ENCODE measurements at regions not wholly inside any gene's neighbourhood (a gene's known extent, or its start where the extent isn't known, plus 50 kb on each side); places are given as distances from the start of the nearest gene placed in this dataset.
A peak's percentile ranks its signal among the peaks of the same experiment; 100 is the strongest.
"Not testable (repeated sequence)": the region's sequence is repeated elsewhere in the genome, so short reads cannot be mapped to it uniquely, and the experiment has no call there.

- DNase-seq, result no peak
These were observed 92.4 kb upstream of the TGM3 start for GRCh38 chr20:2203436-2203835.

DNA sequence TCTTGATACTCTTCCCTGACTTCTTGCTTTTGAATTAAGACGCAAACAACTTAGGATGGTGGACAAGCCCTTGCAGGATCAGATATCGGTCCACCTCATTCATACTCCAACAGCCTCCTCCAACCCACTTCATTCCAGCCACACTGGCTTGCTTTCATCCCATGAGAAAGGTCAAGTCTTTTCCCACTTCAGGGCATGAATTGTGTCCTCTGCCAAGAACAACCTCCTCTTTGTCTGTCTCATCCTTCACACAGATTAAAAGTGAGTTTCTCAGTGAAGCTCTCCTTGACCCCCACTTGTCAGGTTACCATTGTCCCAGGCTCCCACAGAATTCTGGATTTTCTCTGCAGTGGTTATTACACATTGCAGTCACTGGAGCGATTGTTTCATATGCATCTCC is 91.8 kb upstream of the TGM3 start:
- no peak for DNase-seq

DNA sequence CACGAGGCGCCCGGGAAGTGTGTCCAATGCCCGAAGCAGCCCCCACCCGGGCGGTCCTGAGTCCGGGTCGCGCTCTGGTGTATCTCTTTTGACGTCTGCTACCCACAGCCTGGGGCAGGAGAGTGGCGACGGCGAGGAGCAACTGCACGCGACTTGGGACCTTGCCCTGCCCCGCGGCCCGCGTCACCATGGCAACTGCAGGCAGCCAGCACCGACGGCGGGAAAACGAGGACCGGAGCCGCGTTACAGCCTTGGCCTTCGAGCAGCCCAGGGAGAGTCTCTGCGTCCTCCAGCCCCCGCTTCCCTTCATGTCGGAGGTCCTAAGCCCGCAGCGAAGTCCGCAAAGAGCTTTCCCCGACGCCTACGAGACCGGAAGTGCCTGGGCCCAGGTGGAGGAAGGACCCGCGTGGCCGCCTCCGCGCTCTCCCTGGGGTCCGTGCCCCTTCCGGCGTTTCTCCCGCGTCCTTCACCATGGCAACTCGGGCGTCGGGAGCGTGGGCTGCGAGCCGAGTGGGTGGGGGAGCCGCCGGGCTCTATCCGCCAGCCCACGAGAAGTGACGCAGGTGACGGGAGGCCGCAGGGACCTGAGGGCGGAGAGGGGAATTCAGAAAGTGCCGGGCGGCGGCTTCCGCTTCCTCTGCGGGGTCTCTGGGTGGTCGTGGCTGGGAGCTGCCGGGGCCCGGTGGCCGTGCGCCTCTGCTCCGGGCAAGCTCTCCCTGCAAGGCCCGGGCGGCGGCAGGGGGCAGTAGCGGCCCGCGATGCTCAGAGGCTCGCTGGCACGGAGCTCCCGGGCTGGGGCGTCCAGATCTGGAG is 88.6 kb upstream of the TGM3 start:
- DNase-seq, result peak; percentile 75

- DNase-seq, result no peak
These were observed 88.1 kb upstream of the TGM3 start for GRCh38 chr20:2207770-2208097.

GRCh38 chr20:2208897-2209296 is 86.9 kb upstream of the TGM3 start:
- DNase-seq, result no peak

DNA sequence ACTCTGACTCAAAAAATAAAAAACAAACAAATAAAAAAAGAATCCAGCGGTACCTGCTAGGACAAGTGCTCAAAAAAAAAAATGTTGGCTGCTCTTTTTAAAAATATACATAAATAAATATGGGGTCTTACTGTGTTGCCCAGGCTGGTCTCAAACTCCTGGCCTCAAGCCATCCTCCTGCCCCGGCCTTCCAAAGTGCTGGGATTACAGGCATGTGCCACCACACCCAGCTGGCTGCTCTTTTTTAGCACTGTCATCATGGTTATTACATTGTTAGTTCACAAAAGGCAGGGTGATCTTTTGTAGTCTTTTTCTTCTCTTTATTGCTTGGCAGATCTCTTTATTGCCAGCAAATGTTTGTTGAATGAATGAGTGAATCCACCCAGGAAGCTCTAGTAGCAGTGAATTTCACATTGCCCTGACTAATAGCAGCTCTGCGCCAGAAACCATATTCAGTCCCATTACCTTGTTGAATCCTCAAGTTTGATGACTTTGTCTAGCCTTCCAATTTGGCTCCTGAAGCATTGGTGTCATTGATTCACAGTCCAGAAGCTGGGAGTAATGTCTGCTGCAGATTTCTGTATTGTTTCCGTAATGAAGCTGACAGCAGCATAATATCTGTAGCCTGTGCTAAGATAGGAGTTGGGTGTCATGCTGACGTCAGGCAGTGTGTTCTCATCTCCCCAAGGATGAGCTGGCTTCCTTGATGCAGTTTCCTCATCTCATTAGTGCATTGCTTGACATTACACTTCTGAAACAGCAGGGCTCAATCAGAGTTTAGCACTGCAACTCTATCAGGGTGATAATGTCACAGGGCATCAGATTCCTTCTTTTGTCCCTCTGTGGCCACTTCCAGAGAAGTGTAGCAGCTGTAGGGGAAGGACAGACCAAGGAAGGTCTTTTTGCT is 84.9 kb upstream of the TGM3 start:
- DNase-seq, result no peak

GRCh38 chr20:2212456-2213015 is 83.3 kb upstream of the TGM3 start:
- DNase-seq, result no peak

- DNase-seq, result no peak
These were observed 82.4 kb upstream of the TGM3 start for GRCh38 chr20:2213401-2213800.

- no peak for DNase-seq
These were observed 77.8 kb upstream of the TGM3 start for GRCh38 chr20:2217857-2218539.

GRCh38 chr20:2219481-2220006 is 76.3 kb upstream of the TGM3 start:
- DNase-seq, result no peak

DNA sequence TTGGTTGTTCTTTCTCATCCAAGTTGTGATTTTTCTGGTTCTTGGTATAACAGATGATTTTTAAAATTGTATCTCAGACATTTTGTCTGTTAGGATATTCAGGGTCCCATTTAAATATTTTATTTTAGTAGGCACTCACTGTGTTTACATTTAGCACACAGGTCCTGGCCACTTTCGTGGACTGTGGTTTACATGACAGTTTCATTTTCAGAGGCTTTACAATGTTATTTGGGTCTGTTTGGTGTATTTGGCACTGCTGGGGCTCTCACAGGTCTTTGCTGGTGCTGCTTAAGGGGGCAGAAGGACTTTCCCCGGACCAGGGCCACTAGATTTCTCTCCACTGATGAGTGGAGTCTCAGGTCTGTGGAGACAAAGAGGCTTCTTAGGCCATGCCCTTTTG is 75.5 kb upstream of the TGM3 start:
- DNase-seq, result no peak

GRCh38 chr20:2221921-2222320 is 73.9 kb upstream of the TGM3 start:
- DNase-seq, result no peak

DNA sequence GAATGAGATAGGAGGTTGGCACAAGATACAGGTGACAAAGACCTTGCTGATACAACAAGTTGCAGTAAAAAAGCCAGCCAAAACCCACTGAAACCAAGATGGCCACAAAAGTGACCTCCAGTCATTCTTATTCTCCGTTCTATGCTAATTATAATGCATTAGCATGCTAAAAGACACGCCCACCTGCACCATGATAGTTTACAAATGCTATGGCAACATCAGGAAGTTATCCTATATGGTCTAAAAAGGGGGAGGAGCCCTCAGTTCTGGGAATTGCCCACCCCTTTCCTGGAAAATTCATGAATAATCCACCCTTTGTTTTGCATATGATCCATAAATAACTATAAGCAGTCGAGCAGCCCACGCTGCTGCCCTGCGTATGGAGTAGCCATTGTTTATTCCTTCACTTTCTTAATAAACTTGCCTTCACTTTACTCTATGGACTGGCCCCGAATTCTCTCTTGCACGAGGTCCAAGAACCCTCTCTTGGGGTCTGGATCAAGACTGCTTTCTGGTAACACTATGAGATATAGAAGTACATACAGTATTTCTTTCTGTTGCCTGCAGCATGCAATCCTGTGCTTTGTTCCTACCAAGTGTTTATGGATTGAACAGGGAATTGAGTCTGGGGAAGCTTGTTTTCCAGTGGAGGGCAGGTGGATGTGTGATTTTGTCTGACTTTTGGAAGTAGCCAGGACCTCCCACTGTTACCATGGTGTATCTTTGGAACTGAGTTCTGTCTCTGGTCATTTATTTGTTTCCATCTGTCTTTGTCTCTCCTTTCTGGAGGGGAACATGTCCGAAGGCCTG is 72.0 kb upstream of the TGM3 start:
- no peak for DNase-seq

DNA sequence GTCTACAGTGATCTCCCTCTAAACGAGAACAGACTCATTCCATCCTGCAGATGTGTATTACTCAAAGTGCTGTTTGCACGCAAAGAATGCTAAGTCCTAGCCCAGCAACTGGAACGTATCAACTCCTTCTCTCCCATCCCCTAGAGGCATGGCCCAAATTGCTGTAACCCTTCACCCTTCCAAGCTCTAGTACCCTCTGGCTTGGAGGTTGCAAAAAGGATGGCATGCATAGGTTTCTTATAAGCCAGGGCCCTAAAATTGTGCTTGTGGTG is 71.5 kb upstream of the TGM3 start:
- no peak for DNase-seq

DNA sequence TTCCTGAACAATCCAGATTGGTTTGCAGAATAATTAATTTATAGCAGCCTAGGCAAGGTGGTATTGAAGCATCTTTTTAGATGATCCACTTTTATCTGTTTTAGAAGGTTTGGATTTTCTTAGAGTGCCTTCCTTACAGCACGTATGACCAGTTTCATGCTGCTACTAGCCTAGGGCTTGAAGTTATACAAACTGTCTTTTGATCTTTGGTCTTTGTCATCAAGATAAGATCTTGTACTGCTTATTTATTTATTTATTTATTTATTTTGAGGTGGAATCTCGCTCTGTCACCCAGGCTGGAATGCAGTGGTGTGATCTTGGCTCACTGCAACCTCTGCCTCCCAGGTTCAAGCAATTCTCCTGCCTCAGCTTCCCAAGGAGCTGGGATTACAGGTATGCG is 68.5 kb upstream of the TGM3 start:
- DNase-seq, result not testable (repeated sequence)

DNA sequence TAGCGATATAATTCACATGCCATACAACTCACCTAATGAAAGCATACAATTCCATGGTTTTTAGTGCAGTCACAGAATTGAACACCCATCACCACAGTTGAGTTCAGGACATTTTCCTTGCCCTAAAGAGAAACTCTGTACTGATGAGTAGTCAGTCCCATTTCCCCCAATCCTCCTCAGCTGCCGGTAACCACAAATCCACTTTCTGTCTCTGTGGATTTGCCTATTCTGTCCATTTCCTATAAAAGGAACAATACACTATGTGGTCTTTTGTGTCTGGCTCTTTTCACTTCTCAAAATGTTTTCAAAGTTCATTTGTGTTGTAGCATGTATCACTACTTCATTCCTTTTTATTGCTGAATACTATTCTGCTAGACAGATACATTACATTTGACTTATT is 67.9 kb upstream of the TGM3 start:
- DNase-seq, result no peak

GRCh38 chr20:2228926-2229325 is 66.9 kb upstream of the TGM3 start:
- no peak for DNase-seq

GRCh38 chr20:2230726-2231488 is 64.9 kb upstream of the TGM3 start:
- no peak for DNase-seq

DNA sequence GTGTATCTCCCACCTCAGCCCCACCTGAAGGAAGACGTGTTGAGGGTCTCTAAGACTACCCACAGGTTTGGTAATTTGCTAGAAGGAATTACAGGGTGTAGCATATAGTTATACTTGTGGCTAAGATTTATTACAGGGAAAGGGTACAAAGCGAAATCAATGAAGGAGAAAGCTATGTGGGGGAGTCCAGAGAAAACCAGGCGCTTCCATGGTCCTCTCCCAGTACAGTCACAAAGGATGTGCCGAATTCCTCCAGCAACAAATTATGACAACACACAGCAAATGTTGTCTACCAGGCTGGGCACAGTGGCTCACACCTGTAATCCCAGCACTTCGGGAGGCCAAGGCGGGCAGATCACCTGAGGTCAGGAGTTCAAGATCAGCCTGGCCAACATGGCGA is 64.1 kb upstream of the TGM3 start:
- no peak for DNase-seq

DNA sequence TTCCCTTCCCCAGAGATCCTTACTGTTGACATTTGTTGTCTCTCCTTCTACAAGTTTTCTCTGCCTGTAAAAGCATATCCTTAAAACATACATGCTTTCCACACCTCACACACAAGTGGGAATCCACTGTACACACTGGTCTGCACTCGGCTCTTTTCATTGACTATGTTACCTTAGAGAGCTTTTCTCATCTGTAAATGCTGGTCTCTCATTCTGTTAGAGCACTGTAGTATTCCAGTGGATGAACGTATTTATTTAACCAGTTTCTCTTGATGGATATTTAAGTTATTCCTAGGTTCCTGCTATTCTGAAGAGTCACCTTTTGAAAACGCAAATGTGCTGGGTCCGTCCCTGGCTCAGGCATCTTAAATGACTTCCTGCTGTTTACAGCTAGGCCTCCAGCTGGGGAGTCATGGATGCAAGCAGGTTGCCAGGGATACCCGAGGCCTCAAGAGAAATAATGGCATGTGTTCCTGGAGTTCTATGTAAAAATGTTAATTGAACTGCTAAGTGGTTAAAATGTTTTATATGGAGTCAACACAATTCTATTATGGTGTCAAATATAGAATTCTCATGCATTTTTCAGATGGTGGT is 61.1 kb upstream of the TGM3 start:
- peak; percentile 62 for DNase-seq

DNA sequence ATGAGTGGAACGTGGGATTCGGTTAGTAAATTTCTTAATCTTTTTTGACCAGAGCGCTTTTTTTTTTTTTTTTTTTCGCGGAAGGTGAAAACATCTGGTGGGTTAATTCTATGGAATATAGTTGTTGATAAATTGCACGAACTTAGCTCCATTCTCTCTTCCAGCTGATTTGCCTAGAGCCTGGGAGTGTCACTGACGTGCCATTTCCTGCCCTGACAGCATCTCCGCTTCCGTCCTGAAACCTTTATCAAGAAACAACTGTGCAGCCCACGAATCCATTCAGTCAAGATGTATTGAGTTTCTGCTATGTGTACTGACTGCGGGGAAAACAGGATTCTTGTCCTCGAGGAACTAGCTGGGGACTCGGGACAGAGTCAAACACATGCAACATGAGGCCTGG is 59.5 kb upstream of the TGM3 start:
- no peak for DNase-seq
